Endodermal cell (in vitro differentiated cells): ENCODE measurements at regions not wholly inside any gene's neighbourhood (a gene's known extent, or its start where the extent isn't known, plus 50 kb on each side); places are given as distances from the start of the nearest gene placed in this dataset.

Source experiments
- DNase-seq: peaks from one replicate; pipeline ENCODE4 v3.0.0-alpha.2; 2017
- H3K27ac ChIP-seq: 2 replicates; pipeline ENCODE4 v1.5.1; 2013; ENCODE audit warnings: mild to moderate bottlenecking, low read depth, low read length, moderate library complexity
- H3K27me3 ChIP-seq: 2 replicates; pipeline ENCODE4 v1.6.1; 2013; ENCODE audit warnings: mild to moderate bottlenecking, low read length, moderate library complexity; ENCODE audit not compliant: insufficient read depth, control insufficient read depth, poor library complexity, severe bottlenecking
- H3K36me3 ChIP-seq: 2 replicates; pipeline ENCODE4 v1.7.0; 2013; ENCODE audit warnings: mild to moderate bottlenecking, low read length, moderate library complexity; ENCODE audit not compliant: control insufficient read depth, insufficient read depth
- H3K4me1 ChIP-seq: one replicate; pipeline ENCODE4 v1.7.0; 2013; ENCODE audit warnings: low read length; ENCODE audit not compliant: control insufficient read depth, insufficient read depth
- H3K4me3 ChIP-seq: 2 replicates; pipeline ENCODE4 v1.5.1; 2013; ENCODE audit warnings: mild to moderate bottlenecking, low read length, moderate library complexity
- H3K9ac ChIP-seq: 2 replicates; pipeline ENCODE4 v1.6.1; 2013; ENCODE audit warnings: mild to moderate bottlenecking, low read length, moderate library complexity; ENCODE audit not compliant: poor library complexity, severe bottlenecking; ENCODE audit errors: extremely low read depth
- H3K9me3 ChIP-seq: 2 replicates; pipeline ENCODE4 v1.6.1; 2013; ENCODE audit warnings: mild to moderate bottlenecking, low read length, moderate library complexity; ENCODE audit not compliant: control insufficient read depth
- H3K27ac Mint-ChIP-seq: 2 replicates; pipeline ENCODE4 v1.8.0; 2020; ENCODE audit warnings: mixed read lengths
- H3K27me3 Mint-ChIP-seq: 2 replicates; pipeline ENCODE4 v1.8.0; 2021; ENCODE audit warnings: mild to moderate bottlenecking, mixed read lengths; ENCODE audit not compliant: insufficient read depth
- H3K36me3 Mint-ChIP-seq: 2 replicates; pipeline ENCODE4 v1.8.0; 2020; ENCODE audit warnings: low read depth, mixed read lengths
- H3K4me1 Mint-ChIP-seq: 2 replicates; pipeline ENCODE4 v1.8.0; 2020; ENCODE audit warnings: mixed read lengths
- H3K4me3 Mint-ChIP-seq: 2 replicates; pipeline ENCODE4 v1.8.0; 2020; ENCODE audit warnings: mild to moderate bottlenecking, moderate library complexity, mixed read lengths
- H3K9me3 Mint-ChIP-seq: 2 replicates; pipeline ENCODE4 v1.8.0; 2020; ENCODE audit warnings: mild to moderate bottlenecking, mixed read lengths
- CTCF ChIP-seq: fragments of 200-600 bp; sonication (generic); conservative IDR thresholded peaks from 2 replicates; pipeline ENCODE4 v1.5.0; 2021; ENCODE audit warnings: antibody characterized with exemption, mild to moderate bottlenecking
- WGBS, 2 experiments: methylation state at CpG; one replicate each; pipeline versions ENCODE4 v1.1.5 to v1.1.7; 2013; ENCODE audit warnings: missing lambda C conversion rate in 2 of 2, mixed read lengths in 1 of 2; ENCODE audit not compliant: insufficient coverage in 1 of 2, insufficient read length in 1 of 2; 5-methylcytosine and 5-hydroxymethylcytosine counted together

GRCh38 chr18:22606563-22607283 lies 189.0 kb upstream of the CTAGE1 start:
- no peak overlapping the region for H3K9ac ChIP-seq

GRCh38 chr18:22607284-22607635 lies 189.5 kb upstream of the CTAGE1 start:
- peak overlapping the region; percentile 58 for H3K27ac ChIP-seq
- DNase-seq, result no peak
- no peaks in the 10 kb centered on the region for H3K9me3 ChIP-seq
- no peak overlapping the region for H3K9ac ChIP-seq
- TF ChIP-seq CTCF, result no peak
- H3K4me1 ChIP-seq, result no peaks in the 10 kb centered on the region
- H3K4me3 Mint-ChIP-seq, result no peak overlapping the region
- H3K27me3 ChIP-seq, result no peaks in the 10 kb centered on the region
- 80 to 89% methylated on average over 5 to 6 of the region's 6 CpGs for WGBS, 2 experiments
- no peaks in the 10 kb centered on the region for H3K27me3 Mint-ChIP-seq
- H3K27ac Mint-ChIP-seq, result no peak overlapping the region
- H3K4me1 Mint-ChIP-seq, result no peaks in the 10 kb centered on the region
- no peaks in the 10 kb centered on the region for H3K9me3 Mint-ChIP-seq
- H3K36me3 ChIP-seq, result no peaks in the 10 kb centered on the region
- H3K4me3 ChIP-seq, result no peak overlapping the region
- no peaks in the 10 kb centered on the region for H3K36me3 Mint-ChIP-seq

More at GRCh38 chr18:22606563-22607283, 189.0 kb upstream of the CTAGE1 start:
- TF ChIP-seq CTCF, result no peak
- Mint-ChIP-seq H3K27me3 (no peaks in the 10 kb centered on the region), H3K36me3 (no peaks in the 10 kb centered on the region), H3K9me3 (no peaks in the 10 kb centered on the region), H3K4me3 (no peak overlapping the region), H3K27ac (no peak overlapping the region), H3K4me1 (no peaks in the 10 kb centered on the region)
- Histone ChIP-seq H3K27ac (peak overlapping the region; percentile 42), H3K27me3 (no peaks in the 10 kb centered on the region), H3K4me3 (no peak overlapping the region), H3K36me3 (no peaks in the 10 kb centered on the region), H3K4me1 (no peaks in the 10 kb centered on the region), H3K9me3 (no peaks in the 10 kb centered on the region)
- WGBS, 2 experiments, result 88 to 91% methylated on average over 4 to 7 of the region's 7 CpGs
- DNase-seq, result peak; percentile 48

- Histone ChIP-seq H3K27ac (no peak overlapping the region), H3K27me3 (no peaks in the 10 kb centered on the region), H3K4me1 (no peaks in the 10 kb centered on the region), H3K36me3 (no peaks in the 10 kb centered on the region), H3K9ac (no peak overlapping the region), H3K9me3 (no peaks in the 10 kb centered on the region), H3K4me3 (no peak overlapping the region)
- Mint-ChIP-seq H3K36me3 (no peaks in the 10 kb centered on the region), H3K27ac (no peak overlapping the region), H3K4me1 (no peaks in the 10 kb centered on the region), H3K9me3 (no peaks in the 10 kb centered on the region), H3K27me3 (no peaks in the 10 kb centered on the region), H3K4me3 (no peak overlapping the region)
- WGBS, 2 experiments, result 88 to 100% methylated on average over 1 of the region's 1 CpG
- TF ChIP-seq CTCF, result no peak
- DNase-seq, result no peak
These were observed 191.1 kb upstream of the CTAGE1 start for GRCh38 chr18:22608847-22609246.
